Activated CD4-positive, CD25-positive, alpha-beta regulatory T cell treated with anti-CD3 and anti-CD28 coated beads, Interleukin-2, amount 50 U/mL, for 16 hours (primary cell): ENCODE measurements at regions not wholly inside any gene's neighbourhood (a gene's known extent, or its start where the extent isn't known, plus 50 kb on each side); places are given as distances from the start of the nearest gene placed in this dataset.

Experiments
- DNase-seq: peaks from one replicate; pipeline ENCODE4 v3.0.0-alpha.2; 2020; ENCODE audit warnings: low read depth, low spot score

- DNase-seq: no peak
Measured at GRCh38 chr12:34373926-34374325, 351.6 kb downstream of the ALG10 start.

- DNase-seq: no peak
Measured at GRCh38 chr12:34376133-34376799, 354.0 kb downstream of the ALG10 start.

DNA sequence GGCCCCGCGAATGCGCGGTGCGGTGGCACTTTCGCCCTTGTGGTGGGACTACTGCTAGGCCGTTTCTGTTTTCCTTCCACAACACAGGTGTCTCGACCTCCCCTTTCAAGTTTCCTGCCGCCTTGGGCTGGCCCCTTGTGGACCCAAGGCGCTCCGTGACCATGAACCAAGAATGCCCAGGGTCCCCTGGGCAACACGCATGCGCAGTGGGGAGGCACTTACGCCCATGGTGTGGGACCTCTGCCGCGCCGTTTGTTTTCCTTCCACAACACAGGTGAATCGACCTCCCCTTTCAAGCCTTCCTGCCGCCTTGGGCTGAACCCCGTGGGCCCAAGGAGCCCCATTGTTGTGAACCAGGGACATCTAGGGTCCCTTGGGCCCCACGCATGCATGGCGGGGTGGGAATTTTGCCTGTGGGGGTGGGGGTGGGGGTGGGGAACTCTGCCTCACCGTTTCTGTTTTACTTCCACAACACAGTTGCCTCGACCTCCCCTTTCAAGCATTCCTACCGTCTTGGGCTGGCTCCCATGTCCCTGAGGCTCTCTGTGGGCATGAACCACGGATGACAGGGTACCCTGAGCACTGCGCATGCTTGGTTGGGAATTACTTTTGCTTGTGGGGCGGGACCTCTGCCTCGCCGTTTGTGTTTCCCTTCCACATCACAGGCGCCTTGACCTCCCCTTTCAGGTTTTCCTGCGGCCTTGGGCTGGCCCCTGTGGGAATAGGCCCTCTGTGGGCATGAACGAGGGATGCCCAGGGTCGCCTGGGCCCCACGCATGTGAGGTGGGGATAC, 355.1 kb downstream of the ALG10 start:
- no peak for DNase-seq

DNA sequence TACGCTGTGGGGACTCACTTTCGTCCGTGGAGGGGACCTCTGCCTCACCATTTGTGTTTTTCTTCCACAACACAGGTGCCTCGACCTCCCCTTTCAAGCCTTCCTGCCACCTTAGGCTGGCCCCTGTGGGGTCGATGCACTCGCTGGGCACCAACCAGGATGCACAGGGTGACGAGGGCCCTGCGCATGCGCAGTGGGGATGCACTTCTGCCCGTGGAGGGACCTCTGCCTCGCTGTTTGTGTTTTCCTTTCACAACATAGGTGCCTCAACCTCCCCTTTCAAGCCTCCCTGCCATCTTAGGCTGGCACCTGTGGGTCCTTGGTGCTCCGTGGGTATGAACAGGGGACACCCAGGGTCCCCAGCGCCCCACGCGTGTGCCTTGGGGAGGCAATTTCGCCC, 356.8 kb downstream of the ALG10 start:
- no peak for DNase-seq

- no peak for DNase-seq
Measured at GRCh38 chr12:34384693-34385092, 362.4 kb downstream of the ALG10 start.

DNA sequence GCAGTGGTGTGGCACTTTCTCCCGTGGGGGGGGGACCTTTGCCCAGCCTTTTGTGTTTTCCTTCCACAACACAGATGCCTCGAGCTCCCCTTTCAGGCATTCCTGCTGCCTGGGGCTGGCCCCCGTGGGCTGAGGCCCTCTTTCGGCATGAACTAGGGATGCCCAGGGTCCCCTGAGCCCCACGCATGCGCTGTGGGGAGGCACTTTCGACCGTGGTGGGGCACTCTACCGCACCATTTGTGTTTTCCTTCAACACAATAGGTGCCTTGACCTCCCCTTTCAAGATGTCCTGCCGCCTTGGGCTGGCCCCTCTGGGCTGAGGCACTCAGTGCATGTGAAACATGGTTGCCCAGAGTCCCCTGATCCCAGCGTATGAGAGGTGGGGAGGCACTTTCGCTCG, 363.7 kb downstream of the ALG10 start:
- DNase-seq: no peak

GRCh38 chr12:34386621-34387255, 364.4 kb downstream of the ALG10 start:
- no peak for DNase-seq

DNA sequence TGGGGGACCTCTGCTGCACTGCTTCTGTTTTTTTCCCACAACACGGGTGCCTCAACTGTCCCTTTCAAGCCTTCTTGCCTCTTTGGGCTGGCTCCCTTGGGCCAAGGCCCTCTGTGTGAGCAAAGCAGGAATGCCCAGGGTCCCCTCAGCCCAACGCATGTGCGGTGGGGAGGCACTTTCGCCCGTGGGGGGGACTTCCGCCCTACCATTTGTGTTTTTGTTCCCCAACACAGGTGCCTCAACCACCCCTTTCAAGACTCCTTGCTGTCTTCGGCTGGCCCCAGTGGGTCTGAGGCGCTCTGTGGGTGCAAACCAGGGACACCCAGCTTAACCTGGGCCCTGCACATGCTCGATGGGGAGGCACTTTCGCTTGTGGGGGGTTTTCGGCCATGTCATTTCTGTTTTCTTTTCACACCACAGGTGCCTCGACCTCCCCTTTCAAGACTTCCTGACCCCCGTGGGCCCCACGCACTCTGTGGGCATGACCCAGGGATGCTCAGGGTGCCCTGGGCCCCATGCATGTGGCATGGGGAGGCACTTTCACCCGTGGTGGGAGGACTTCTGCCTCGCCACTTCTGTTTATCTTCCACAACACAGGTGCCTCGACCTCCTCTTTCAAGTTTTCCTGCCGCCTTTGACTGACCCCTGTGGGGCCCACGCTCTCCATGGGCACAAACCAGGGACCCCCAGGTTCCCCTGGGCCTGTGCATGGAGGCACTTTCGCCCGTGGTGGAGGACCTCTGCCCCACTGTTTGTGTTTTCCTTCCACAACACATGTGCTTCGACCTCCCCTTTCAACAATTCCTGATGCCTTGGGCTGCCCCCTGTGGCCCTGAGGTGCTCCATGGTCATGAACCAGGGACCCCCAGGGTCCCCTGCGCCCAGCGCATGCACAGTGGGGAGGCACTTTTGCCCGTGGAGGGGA, 365.7 kb downstream of the ALG10 start:
- DNase-seq: no peak

GRCh38 chr12:34388636-34389377, 366.5 kb downstream of the ALG10 start:
- no peak for DNase-seq

GRCh38 chr12:34389378-34390170, 367.3 kb downstream of the ALG10 start:
- DNase-seq: no peak

DNA sequence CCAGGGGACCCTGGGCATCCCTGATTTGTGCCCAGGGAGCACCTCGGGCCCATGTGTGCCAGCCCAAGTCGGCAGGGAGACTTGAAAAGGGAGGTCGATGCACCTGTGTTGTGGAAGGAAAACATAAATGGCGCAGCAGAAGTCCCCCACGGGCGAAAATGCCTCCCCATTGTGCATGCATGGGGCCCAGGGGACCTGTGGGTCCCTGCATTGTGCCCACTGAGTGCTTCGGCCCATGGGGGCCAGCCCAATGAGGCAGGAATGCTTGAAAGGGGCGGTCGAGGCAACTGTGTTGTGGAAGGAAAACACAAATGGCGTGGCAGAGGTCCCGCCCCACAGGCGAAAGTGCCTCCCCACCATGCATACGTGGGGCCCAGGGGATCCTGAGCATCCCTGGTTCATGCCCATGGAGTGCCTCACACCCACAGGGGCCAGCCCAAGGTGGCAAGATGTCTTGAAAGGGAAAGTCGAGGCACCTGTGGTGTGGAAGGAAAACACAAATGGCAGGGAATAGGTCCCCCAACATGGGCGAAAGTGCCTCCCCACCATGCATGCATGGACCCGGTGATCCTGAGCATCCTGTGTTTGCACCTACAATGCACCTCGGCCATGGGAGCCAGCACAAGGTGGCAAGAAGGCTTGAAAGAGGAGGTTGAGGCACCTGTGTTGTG, 368.0 kb downstream of the ALG10 start:
- DNase-seq: no peak

- DNase-seq: no peak
Measured at GRCh38 chr12:34390846-34391700, 368.8 kb downstream of the ALG10 start.

- DNase-seq: no peak
Measured at GRCh38 chr12:34391771-34392581, 369.7 kb downstream of the ALG10 start.

DNA sequence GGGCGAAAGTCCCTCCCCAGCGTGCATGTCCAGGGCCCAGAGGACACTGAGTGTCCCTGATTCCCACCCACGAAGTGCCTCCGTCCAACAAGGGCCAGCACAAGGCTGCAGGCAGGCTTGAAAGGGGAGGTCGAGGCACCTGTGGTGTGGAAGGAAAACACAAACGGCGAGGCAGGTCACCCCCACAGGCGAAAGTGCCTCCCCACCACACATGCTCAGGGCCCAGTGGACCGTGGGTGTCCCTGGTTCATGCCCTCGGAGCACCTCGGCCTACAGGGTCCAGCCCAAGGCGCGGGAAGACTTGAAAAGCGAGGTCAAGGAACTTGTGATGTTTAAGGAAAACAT, 370.4 kb downstream of the ALG10 start:
- DNase-seq: no peak

- no peak for DNase-seq
Measured at GRCh38 chr12:34393086-34393820, 371.0 kb downstream of the ALG10 start.

GRCh38 chr12:34393821-34394150, 371.5 kb downstream of the ALG10 start:
- no peak for DNase-seq
